Neural cell (in vitro differentiated cells): ENCODE measurements at regions not wholly inside any gene's neighbourhood (a gene's known extent, or its start where the extent isn't known, plus 50 kb on each side); places are given as distances from the start of the nearest gene placed in this dataset.

Source experiments
- H2AFZ ChIP-seq: fragments of 200-600, 300-800 bp; sonication (generic), shearing (Covaris generic); 2 replicates; pipeline ENCODE4 v1.6.0; 2014; ENCODE audit warnings: low read depth, mild to moderate bottlenecking, antibody characterized with exemption, low read length, moderate library complexity
- H3F3A ChIP-seq: fragments of 200-600 bp; shearing (Covaris generic); 2 replicates; pipeline ENCODE4 v1.6.1; 2016; ENCODE audit warnings: mild to moderate bottlenecking, moderate library complexity, mixed read lengths, antibody characterized with exemption, low read length; ENCODE audit not compliant: insufficient read depth, poor library complexity, severe bottlenecking
- H3K27ac ChIP-seq: fragments of 200-600, 300-800 bp; sonication (generic), shearing (Covaris generic); 2 replicates; pipeline ENCODE4 v1.5.1; 2014; ENCODE audit warnings: mild to moderate bottlenecking, low read length, moderate library complexity
- H3K27me3 ChIP-seq: fragments of 300-800, 200-600 bp; sonication (generic), shearing (Covaris generic); 2 replicates; pipeline ENCODE4 v1.6.0; 2014; ENCODE audit warnings: mild to moderate bottlenecking, low read depth, low read length, moderate library complexity; ENCODE audit not compliant: insufficient read depth
- H3K36me3 ChIP-seq: fragments of 300-800, 200-600 bp; sonication (generic), shearing (Covaris generic); 2 replicates; pipeline ENCODE4 v1.5.1; 2014; ENCODE audit warnings: mild to moderate bottlenecking, antibody characterized with exemption, low read length, moderate library complexity; ENCODE audit not compliant: insufficient read depth
- H3K4me2 ChIP-seq: fragments of 300-800, 200-600 bp; sonication (generic), shearing (Covaris generic); 2 replicates; pipeline ENCODE4 v1.6.0; 2014; ENCODE audit warnings: mild to moderate bottlenecking, low read length
- H3K4me3 ChIP-seq: fragments of 300-800, 200-600 bp; sonication (generic), shearing (Covaris generic); 2 replicates; pipeline ENCODE4 v1.5.1; 2014; ENCODE audit warnings: mild to moderate bottlenecking, low read length, moderate library complexity
- H3K79me2 ChIP-seq: fragments of 200-600 bp; shearing (Covaris generic); replicated peaks from 2 replicates; pipeline ENCODE4 v1.6.0; 2014; ENCODE audit warnings: mild to moderate bottlenecking, low read length, moderate library complexity; ENCODE audit not compliant: insufficient read depth
- H3K9ac ChIP-seq: fragments of 300-800, 200-600 bp; sonication (generic), shearing (Covaris generic); 2 replicates; pipeline ENCODE4 v1.6.1; 2016; ENCODE audit warnings: mild to moderate bottlenecking, low read length, mixed read lengths
- H3K9me2 ChIP-seq: fragments of 200-600 bp; shearing (Covaris generic); 2 replicates; pipeline ENCODE4 v1.6.1; 2016; ENCODE audit warnings: mild to moderate bottlenecking, low read length, mixed read lengths; ENCODE audit not compliant: insufficient read depth
- H3K9me3 ChIP-seq: fragments of 200-600, 300-800 bp; sonication (generic), shearing (Covaris generic); 2 replicates; pipeline ENCODE4 v1.6.1; 2016; ENCODE audit warnings: mild to moderate bottlenecking, mixed run types, low read length, moderate library complexity, mixed read lengths
- H4K20me1 ChIP-seq: fragments of 200-600 bp; shearing (Covaris generic); 2 replicates; pipeline ENCODE4 v1.6.1; 2016; ENCODE audit warnings: mild to moderate bottlenecking, mixed run types; ENCODE audit not compliant: insufficient read depth
- EP300 ChIP-seq: fragments of 450-650 bp; conservative IDR thresholded peaks from 2 replicates; pipeline ENCODE4 v1.6.1; 2014; ENCODE audit warnings: antibody characterized with exemption, mild to moderate bottlenecking, moderate library complexity; ENCODE audit not compliant: poor library complexity, severe bottlenecking
- EZH2 ChIP-seq: fragments of 200-600, 300-800 bp; shearing (Covaris generic), sonication (generic); IDR thresholded peaks from 2 replicates; pipeline ENCODE4 v1.6.1; 2014; ENCODE audit warnings: antibody characterized with exemption, low read length, borderline replicate concordance, mild to moderate bottlenecking; ENCODE audit not compliant: insufficient read depth, poor library complexity, severe bottlenecking
- MXI1 ChIP-seq: fragments of 450-650 bp; conservative IDR thresholded peaks from 2 replicates; pipeline ENCODE4 v1.6.1; 2014; ENCODE audit warnings: antibody characterized with exemption, mild to moderate bottlenecking; ENCODE audit not compliant: poor library complexity, severe bottlenecking
- POLR2AphosphoS5 ChIP-seq: IDR thresholded peaks from 2 replicates; pipeline ENCODE4 v1.6.1; 2012
- RAD21 ChIP-seq: fragments of 450-650 bp; conservative IDR thresholded peaks from 2 replicates; pipeline ENCODE4 v1.6.1; 2014; ENCODE audit warnings: antibody characterized with exemption, mild to moderate bottlenecking, moderate library complexity
- REST ChIP-seq: IDR thresholded peaks from 2 replicates; pipeline ENCODE4 v1.6.1; 2012; ENCODE audit warnings: borderline replicate concordance
- SMC3 ChIP-seq: fragments of 450-650 bp; conservative IDR thresholded peaks from 2 replicates; pipeline ENCODE4 v1.6.1; 2014; ENCODE audit warnings: antibody characterized with exemption, mild to moderate bottlenecking, moderate library complexity; ENCODE audit not compliant: poor library complexity
- TAF1 ChIP-seq: IDR thresholded peaks from 2 replicates; pipeline ENCODE4 v1.6.1; 2012; ENCODE audit warnings: low read depth
- TF ChIP-seq, protein P1 (sequence below): fragments of 450-650 bp; IDR thresholded peaks from 2 replicates; pipeline ENCODE4 v1.5.1; 2014; ENCODE audit warnings: antibody characterized with exemption, mild to moderate bottlenecking, moderate library complexity; ENCODE audit not compliant: poor library complexity, severe bottlenecking

DNA sequence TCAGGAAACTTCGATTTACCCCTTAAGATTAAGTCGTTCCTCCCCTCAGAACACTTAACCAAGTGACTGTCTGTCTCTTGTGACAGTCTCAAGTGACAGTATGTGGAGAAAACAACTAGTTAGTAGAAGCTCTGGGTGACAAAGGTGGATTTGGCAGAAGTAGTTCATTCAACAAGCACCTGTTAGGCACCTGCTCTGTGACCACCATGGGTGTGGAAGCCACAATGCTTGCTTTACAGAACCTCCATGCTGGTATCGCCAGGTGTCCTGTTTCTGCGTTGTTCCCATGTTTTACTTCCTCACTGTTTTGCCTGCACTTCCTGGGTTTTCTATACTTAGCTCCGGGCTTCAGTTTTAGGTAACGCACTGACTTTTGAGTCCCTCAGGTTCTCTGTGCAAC lies 337.4 kb upstream of the DCC start:
- H3F3A ChIP-seq = no peaks in the 10 kb centered on the region
- H3K79me2 ChIP-seq = no peaks in the 10 kb centered on the region
- H3K36me3 ChIP-seq = no peaks in the 10 kb centered on the region
- H3K9me3 ChIP-seq = no peaks in the 10 kb centered on the region
- no peaks in the 10 kb centered on the region for H3K9me2 ChIP-seq
- no peak overlapping the region for H3K9ac ChIP-seq
- no peak for TF ChIP-seq RAD21
- TF ChIP-seq TAF1 = no peak
- no peak for TF ChIP-seq MXI1
- no peak for TF ChIP-seq EZH2
- no peak for TF ChIP-seq EP300
- TF ChIP-seq SMC3 = no peak
- no peak for TF ChIP-seq POLR2AphosphoS5
- TF ChIP-seq, protein P1, sequence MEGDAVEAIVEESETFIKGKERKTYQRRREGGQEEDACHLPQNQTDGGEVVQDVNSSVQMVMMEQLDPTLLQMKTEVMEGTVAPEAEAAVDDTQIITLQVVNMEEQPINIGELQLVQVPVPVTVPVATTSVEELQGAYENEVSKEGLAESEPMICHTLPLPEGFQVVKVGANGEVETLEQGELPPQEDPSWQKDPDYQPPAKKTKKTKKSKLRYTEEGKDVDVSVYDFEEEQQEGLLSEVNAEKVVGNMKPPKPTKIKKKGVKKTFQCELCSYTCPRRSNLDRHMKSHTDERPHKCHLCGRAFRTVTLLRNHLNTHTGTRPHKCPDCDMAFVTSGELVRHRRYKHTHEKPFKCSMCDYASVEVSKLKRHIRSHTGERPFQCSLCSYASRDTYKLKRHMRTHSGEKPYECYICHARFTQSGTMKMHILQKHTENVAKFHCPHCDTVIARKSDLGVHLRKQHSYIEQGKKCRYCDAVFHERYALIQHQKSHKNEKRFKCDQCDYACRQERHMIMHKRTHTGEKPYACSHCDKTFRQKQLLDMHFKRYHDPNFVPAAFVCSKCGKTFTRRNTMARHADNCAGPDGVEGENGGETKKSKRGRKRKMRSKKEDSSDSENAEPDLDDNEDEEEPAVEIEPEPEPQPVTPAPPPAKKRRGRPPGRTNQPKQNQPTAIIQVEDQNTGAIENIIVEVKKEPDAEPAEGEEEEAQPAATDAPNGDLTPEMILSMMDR = no peak
- no peak for TF ChIP-seq REST
- no peak overlapping the region for H3K4me3 ChIP-seq
- no peak overlapping the region for H2AFZ ChIP-seq
- H3K27me3 ChIP-seq = no peaks in the 10 kb centered on the region
- no peak overlapping the region for H3K27ac ChIP-seq
- H4K20me1 ChIP-seq = no peaks in the 10 kb centered on the region
- H3K4me2 ChIP-seq = no peak overlapping the region

- TF ChIP-seq MXI1 (no peak), EZH2 (no peak), SMC3 (no peak), TAF1 (no peak), RAD21 (no peak), EP300 (no peak), POLR2AphosphoS5 (no peak), REST (no peak)
- TF ChIP-seq, protein P1 = no peak
- Histone ChIP-seq H3K36me3 (no peaks in the 10 kb centered on the region), H3K9ac (no peak overlapping the region), H3K4me3 (no peak overlapping the region), H3K9me2 (no peaks in the 10 kb centered on the region), H3K4me2 (no peak overlapping the region), H2AFZ (no peak overlapping the region), H3K79me2 (no peaks in the 10 kb centered on the region), H3K27ac (no peak overlapping the region), H3F3A (no peaks in the 10 kb centered on the region), H4K20me1 (no peaks in the 10 kb centered on the region), H3K9me3 (no peaks in the 10 kb centered on the region), H3K27me3 (no peaks in the 10 kb centered on the region)
Observed at GRCh38 chr18:52007105-52007504, 332.9 kb upstream of the DCC start.
